ENCODE measurements at regions not wholly inside any gene's neighbourhood (a gene's known extent, or its start where the extent isn't known, plus 50 kb on each side); places are given as distances from the start of the nearest gene placed in this dataset.

DNA sequence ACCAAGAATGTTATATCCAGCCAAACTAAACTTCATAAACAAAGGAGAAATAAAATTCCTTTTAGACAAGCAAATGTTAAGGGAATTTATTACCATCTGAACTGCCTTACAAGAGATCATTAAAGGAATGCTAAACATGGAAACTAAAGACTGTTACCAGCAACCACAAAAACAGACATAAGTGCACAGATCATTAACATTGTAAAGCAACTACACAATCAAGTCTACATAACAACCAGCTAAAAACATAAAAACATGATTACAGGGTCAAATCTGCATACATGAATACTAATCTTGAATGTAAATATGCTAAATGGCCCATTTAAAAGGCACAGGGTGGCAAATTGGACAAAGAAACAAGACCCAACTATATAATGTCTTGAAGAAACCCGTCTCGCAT lies 211.0 kb upstream of the PBX1 start:
- DNase-seq: no peak

GRCh38 chr1:164356511-164356910 lies 202.5 kb upstream of the PBX1 start:
- no peak for DNase-seq

GRCh38 chr1:164360265-164360664 lies 198.7 kb upstream of the PBX1 start:
- no peak for DNase-seq

- no peak for DNase-seq
Observed at GRCh38 chr1:164361927-164362326, 197.1 kb upstream of the PBX1 start.

DNA sequence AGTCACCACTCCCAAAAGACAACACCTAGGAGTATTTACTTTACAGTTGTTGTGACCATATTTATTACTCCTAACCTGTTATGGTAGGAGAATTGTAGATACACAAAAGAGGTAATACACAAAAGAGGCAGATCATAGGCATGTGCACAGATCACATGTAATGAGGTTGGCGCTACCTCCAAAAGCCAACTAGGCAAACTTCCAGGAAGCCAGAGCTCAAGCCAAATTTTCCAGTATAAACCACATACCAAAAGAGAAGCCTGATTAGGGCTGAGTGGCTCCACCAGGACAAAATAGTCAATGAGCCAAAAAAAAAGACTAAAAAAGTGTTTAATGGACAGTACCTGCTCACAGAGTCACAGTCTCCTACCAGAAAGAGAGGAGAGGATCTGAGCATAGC lies 195.0 kb upstream of the PBX1 start:
- DNase-seq: no peak

DNA sequence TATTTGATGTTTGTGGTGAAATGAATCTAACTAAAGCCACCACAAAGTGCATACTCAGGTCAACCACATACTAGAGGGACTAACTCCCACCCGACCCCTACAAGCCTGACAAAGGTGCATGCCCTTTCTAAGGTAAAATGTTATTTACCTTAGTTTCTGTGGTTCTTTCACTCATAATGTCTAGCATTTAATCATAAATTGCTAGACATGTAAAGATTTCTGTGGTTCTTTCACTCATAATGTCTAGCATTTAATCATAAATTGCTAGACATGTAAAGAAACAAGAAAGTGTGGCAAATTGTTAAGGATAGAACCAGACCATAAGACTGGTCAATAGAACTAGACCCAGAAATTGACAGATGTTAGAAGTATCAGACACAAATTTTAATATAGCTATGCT lies 193.0 kb upstream of the PBX1 start:
- DNase-seq: no peak

DNA sequence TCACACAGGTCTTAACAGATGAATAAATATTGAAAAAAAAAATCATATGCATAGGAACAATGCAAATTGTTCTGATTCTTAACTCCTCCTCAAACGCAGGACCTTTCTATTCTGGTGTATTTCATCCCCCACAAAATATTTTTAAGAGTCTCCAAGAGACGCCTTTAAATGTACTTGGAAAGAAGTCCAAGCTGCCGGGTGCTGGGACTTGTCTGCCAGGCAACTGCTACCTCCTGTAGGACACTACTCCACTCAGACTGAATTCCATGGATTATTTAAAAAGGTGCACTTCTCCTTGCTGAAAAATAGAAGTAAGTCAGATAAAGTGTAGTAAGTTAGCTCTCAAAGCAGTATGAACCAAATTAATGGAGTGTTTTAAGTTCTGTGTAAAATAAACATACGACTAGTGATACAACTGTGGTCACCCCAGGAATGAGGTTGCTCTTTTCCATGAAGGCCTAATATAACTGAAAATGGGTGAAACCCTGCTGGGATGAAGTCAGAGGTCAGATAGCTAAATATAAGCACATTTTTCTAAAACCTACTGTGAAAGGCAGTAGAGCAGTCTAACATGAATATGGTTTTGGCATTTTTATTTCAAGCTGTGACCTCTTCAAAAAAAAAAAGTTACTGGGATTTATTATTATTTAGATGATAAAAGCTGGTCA lies 189.2 kb upstream of the PBX1 start:
- DNase-seq: no peak

DNA sequence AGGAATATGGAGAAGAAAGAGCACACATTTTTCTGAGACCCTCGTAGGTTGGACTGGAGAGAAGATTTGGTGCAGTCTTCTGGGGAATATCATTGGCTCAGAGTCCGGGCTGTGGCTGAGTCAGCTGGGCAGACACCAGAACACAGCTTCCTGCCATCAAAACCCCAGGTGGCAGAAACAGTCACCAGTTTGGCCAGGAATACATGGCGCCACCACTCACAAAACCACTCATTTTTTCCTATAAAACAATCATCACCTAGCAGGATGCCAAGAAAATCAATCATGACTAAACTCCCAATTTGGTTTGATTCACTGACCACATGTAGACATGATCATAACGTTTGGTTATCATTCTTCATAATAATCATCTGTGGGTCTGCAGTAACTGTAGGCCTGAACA lies 178.1 kb upstream of the PBX1 start:
- no peak for DNase-seq

DNA sequence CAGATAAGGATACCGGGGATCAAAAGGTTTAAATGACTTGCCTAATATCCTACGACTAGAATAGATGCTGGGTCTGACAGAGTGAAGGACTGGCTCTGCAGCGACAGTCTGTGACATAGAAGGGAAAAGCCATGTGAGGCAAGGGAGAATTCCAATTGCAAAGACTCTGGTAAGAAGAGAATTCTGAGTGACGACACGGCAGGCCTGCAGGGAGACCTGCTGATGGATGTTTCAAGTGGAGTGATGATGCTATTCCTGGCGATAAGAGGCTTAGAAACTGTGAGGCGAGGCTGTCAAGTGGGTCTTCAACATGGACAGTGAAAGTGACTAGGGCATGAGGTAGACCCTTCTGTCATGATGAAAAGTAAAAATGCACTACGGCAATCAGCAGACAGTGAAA lies 176.6 kb upstream of the PBX1 start:
- no peak for DNase-seq

DNA sequence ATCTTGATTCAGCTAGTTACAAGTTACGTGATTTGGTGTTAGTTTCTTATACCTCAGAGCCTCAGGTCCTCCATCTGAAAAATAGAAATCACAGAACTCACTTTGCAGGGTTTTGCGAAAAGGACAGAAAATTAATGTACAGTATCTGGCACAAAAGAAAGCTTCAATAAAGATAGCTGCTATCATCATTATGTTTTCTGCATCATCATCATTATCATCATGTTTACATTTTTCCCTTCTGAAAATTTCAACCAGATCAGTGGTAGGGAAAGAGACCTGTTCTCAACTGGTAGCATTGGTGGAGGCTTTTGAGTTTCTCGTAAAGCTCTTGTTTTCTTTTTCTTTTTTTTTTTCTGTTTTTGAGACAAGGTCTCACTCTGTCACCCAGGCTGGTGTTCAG lies 174.7 kb upstream of the PBX1 start:
- DNase-seq: no peak

DNA sequence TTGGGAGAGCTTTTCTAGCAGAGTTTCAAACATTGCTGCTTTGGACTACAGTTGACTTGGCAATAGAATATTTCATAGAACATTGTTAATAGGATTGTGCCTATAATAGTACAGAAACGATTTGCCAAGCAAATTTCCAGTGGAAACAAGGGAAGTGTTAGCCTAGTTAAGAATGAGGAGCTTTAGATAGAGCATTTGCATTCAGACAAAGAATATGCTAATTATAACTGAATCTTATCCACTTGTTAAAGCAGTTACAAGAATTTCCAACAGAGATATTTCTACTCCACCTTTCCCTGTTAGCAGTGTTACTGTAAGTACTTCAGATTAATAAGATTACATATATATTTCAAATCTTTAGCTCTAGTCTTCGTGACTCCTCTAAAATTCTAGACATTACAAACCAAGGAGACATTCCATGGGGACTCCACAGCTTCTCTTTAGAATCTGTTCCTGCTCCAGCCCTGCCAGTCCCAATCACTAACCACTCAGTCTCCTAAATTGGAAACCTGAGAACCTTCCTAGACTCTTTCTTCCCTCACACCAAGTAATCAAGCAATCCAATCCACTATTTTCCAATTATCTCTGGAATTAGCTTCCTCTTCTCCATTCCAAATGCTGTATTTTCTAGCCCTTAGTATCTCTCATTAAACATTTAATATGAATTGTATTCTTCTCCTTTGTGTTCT lies 141.8 kb upstream of the PBX1 start:
- no peak for DNase-seq

DNA sequence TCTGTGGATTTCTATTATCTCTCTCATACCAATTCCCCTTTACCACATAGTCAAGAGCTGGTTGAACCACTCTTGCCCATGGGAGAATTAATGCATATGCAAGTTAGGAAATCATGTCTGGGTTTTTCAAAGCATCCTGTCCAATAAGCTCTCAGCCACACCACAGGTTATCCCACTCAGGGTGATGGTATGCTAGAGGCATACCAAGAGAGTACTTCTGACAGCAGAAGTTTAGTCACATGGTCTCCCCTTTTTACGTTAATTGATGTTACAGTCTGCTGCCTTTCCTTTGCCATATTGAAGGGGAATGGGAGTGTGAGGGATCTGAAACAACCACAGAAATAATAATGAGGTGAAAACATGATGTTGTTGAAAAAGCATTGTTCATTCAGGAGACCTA lies 135.8 kb upstream of the PBX1 start:
- no peak for DNase-seq

DNA sequence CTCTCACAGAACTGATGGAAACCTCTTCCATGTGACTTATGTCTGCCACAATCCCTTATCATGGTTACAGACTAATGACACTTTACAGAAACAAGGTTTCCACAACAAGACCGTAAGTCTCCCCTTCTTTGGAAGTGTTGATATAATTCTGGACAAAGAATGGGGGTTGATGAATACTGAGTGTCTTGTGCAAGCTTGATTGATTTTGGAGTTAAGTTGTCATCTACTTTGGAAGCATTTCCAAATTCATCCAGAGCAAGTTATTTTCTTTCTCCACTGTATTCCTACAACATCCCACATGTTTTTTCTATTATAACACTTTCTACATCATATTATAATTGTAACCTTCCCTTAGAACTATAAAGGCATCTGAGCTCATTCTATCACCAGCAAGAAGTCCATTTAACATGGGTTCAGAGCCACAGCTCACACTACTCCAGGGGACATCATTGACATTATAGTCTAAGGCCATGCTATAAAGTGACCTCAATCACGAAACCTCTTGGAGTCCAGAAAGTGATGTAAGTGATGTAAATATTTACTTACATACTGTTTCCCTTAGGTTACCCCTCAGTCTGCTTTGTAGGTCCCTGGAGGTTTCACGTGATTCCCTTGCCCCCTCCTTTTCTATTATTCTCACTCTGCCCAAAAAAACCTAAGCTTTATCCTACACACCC lies 125.7 kb upstream of the PBX1 start:
- DNase-seq: no peak

DNA sequence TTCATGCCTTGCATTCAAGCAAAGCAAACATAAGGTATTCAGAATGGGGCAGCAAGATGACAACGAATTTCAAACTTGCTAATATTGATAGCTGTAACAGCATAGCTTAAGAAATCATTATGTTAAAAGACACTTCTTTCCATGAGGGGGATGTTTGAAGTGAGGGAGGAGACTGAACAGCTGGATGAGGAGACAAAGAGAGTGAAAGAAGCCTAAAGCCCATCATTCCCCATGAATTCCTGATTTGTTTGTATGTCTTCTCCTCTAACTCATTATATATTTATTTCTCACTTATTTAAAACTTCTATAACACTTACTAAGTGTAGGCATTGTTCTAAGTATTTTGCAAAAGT lies 125.2 kb upstream of the PBX1 start:
- no peak for DNase-seq

- DNase-seq: no peak
Observed at GRCh38 chr1:164440232-164440631, 118.8 kb upstream of the PBX1 start.

DNA sequence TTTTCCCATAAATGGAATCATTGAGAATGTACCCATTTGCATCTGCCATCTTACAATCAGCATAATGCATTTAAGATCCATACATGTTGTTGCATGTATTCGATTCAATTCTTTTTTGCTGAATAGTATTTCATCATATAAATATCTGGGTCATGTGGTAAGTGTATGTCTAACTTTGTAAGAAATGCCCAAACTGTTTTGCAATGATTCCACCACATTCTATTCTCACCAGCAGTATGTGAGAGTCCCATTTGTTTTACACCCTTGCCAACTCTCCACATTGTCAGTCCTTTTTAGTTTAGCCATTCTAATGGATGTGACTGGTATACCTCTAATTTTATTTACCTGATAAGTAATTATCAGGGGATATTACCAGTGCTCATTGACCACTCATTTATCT lies 115.8 kb upstream of the PBX1 start:
- no peak for DNase-seq

- no peak for DNase-seq
Observed at GRCh38 chr1:164443836-164444235, 115.1 kb upstream of the PBX1 start.

GRCh38 chr1:164446020-164446419 lies 113.0 kb upstream of the PBX1 start:
- no peak for DNase-seq

- no peak for DNase-seq
Observed at GRCh38 chr1:164452549-164452948, 106.4 kb upstream of the PBX1 start.

GRCh38 chr1:164456272-164456671 lies 102.7 kb upstream of the PBX1 start:
- DNase-seq: no peak

- DNase-seq: peak; percentile 2
Observed at GRCh38 chr1:164459176-164459575, 99.8 kb upstream of the PBX1 start.

- DNase-seq: no peak
Observed at GRCh38 chr1:164466001-164466421, 93.0 kb upstream of the PBX1 start.

GRCh38 chr1:164466429-164466828 lies 92.6 kb upstream of the PBX1 start:
- no peak for DNase-seq

- DNase-seq: no peak
Observed at GRCh38 chr1:164470996-164471395, 88.0 kb upstream of the PBX1 start.

DNA sequence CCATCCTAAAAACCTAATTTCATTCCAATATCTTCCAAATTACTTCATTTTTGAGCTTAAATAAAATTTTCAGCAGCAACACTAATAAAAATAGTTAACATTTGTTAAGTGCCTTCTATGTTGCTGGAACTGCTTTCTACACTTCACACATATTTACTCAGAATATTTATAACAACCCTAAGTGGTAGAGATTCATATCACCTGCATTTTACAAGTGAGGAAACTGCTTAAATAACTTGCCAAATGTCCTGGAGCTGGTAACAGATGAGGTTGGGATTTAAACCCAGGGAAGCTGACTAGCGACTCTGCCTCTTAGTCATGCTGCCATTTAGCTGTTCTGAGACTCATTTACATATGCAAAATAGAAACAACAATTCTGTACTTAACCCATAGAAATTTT lies 86.1 kb upstream of the PBX1 start:
- DNase-seq: no peak
